ENCODE measurements at regions not wholly inside any gene's neighbourhood (a gene's known extent, or its start where the extent isn't known, plus 50 kb on each side); places are given as distances from the start of the nearest gene placed in this dataset.

DNA sequence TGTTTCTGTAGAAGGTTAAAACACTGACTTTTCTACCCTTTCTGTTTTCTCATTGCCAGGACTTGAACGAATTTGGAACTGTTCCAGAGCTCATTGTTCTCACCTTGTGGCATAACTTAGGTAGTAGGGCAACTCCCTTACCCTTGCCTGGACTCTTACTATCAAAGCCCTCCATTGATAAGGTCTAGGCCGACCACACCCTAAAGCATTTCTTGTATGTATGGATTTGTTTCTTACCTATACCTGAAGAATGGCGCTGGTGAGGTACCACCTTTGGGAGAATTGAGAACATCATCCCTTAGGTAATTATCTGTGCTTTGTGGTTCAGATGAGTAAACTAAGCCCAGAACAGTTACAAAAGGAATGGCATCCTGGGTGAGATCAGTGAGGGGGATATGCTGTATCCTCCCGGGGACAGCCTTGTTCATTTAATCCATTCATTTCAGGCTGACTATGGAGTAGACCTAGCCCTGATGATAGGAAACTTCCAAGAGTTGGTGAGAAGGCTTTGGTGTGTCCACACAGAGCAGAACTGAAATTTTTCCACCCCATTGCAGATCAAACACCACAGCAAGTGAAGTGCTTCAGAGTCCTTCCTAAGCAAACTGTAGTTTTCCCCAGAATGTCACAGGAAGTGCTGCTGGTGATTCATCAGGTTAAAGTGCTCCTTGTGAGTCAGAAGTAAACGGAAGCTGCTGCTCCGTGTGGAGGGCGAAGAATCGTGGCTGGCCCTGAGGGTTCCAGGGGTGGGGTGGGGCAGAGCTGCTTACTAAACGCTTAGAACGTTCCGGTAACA lies 113.0 kb downstream of the TEX26 start:
- H3K4me1 Mint-ChIP-seq: peaks cover 31% of the 10 kb centered on the region
- no peaks in the 10 kb centered on the region for H3K36me3 Mint-ChIP-seq (ENCODE audit: low read depth)
- H3K27ac Mint-ChIP-seq: peak overlapping the region; percentile 86
- ChIA-PET POLR2A (interaction anchor here (0.6 to 2.5 kb wide), 14 partner anchors 11 to 580 kb away, joined by 3 to 15 read pairs (median 4); partner anchors contain the start of genes B3GLCT, HMGB1, HSPH1 and USPL1), CTCF (interaction anchor here (0.6 to 7.6 kb wide), 32 partner anchors 12 to 913 kb away, joined by 3 to 43 read pairs (median 4); no protein-coding TSS in a partner anchor)
- peak overlapping the region; percentile 25 for H3K4me3 Mint-ChIP-seq
- peaks cover 21% of the 10 kb centered on the region for H3K27me3 Mint-ChIP-seq
- peak; percentile 85 for DNase-seq
- no peaks in the 10 kb centered on the region for H3K9me3 Mint-ChIP-seq

DNA sequence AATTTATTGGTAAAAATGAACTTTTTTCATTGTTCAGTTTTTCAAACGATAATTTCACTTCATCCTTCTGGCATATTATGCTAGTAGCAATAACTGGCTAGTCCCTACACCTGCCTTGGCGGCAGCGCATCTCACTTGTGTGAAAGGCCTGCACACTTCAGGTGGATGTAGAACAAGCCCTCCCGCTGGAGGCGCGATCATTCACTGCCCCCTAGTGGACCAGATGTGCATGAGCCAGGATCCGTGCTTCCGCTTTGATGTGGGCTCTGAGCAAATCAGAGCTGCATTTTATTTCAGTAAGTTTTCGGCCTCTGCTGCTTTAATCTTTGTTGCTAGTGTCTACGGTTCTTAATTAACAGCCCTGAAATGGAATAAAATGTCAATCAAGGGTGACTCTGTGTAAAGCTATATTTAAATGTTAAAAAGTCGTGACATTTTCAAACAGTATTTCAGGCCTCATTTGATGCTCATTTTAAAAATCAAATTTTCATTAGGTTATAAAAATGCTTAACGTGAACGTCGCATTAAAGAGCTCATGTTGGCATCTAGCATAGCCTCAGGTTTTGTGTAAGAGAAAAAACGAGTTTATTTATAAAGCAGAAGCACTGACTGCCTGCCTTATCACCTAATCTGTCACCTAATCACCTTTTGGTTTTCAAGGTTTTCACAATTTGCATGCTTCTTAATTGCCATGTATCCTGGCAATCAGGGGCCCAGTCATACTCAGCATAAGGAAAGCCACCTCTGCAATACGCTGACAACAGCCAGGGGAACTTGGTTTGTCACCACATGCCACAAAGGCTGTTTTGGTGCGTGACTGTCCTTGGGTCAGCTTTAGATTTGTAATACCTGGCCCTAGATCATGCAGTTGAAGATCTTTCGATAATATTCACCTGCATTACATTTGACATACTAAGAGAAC lies 112.2 kb downstream of the TEX26 start:
- H3K27ac Mint-ChIP-seq: peak overlapping the region; percentile 86
- no peaks in the 10 kb centered on the region for H3K9me3 Mint-ChIP-seq
- H3K4me1 Mint-ChIP-seq: peaks cover 37% of the 10 kb centered on the region
- peak overlapping the region; percentile 38 for H3K4me3 Mint-ChIP-seq
- H3K36me3 Mint-ChIP-seq (ENCODE audit: low read depth): peaks cover under 1% of the 10 kb centered on the region
- CTCF ChIA-PET: interaction anchor here (0.5 to 7.6 kb wide), 44 partner anchors 8 to 929 kb away, joined by 3 to 43 read pairs (median 4); no protein-coding TSS in a partner anchor
- DNase-seq: peak; percentile 87
- POLR2A ChIA-PET: interaction anchor here (0.7 to 2.5 kb wide), 11 partner anchors 12 to 270 kb away, joined by 3 to 15 read pairs (median 3); partner anchors contain the start of genes B3GLCT and HSPH1
- H3K27me3 Mint-ChIP-seq: peaks cover 27% of the 10 kb centered on the region

- DNase-seq: no peak
- Mint-ChIP-seq H3K36me3 (ENCODE audit: low read depth) (peaks cover 6% of the 10 kb centered on the region), H3K4me3 (no peak overlapping the region), H3K27ac (peak overlapping the region; percentile 86), H3K27me3 (peaks cover 33% of the 10 kb centered on the region), H3K9me3 (no peaks in the 10 kb centered on the region), H3K4me1 (peaks cover 44% of the 10 kb centered on the region)
- ChIA-PET CTCF (interaction anchor here (0.9 to 7.6 kb wide), 22 partner anchors 14 to 929 kb away, joined by 3 to 43 read pairs (median 4); no protein-coding TSS in a partner anchor), POLR2A (interaction anchor here (1.1 to 2.5 kb wide), 5 partner anchors 13 to 270 kb away, joined by 3 to 15 read pairs (median 3); partner anchors contain the start of genes B3GLCT and HSPH1)
Measured at GRCh38 chr13:31043957-31044356, 111.5 kb downstream of the TEX26 start.

DNA sequence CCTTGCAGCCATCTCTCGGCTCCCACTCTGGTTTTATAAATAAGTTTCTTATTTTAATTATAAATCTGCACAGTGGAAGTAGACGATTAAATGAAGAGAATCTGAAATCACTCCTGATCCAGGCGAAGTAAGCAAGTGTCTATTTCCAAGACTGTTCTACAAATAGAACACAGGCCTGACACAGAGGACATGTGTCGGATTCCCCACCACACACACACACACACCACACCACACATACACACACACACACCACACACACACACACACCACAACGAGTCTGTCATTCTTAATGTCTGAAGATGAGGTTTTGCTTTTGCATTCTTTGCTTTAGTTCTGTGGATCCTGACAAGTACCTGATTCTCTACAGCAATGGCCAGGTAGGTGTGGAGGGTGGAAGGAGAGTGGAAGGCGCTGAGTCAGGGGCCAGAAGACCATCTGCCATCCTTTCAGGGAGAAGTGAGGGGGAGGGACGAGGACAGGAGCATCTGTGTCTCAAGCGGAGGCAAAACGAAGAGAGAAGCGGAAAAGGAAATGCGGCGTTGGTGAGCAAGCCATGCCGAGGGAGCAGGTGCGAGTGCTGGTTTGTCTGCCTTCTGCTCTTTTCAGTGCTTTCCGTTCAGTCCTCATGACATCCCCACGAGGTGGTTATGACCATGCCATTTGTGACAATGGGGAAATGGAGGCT lies 110.2 kb downstream of the TEX26 start:
- Mint-ChIP-seq H3K9me3 (no peaks in the 10 kb centered on the region), H3K4me3 (peak overlapping the region; percentile 16), H3K4me1 (peaks cover 55% of the 10 kb centered on the region), H3K27ac (no peak overlapping the region), H3K27me3 (peaks cover 45% of the 10 kb centered on the region), H3K36me3 (ENCODE audit: low read depth) (peaks cover 6% of the 10 kb centered on the region)
- CTCF ChIA-PET: interaction anchor here (2.9 to 7.6 kb wide), 2 partner anchors 16 to 64 kb away, joined by 11 to 43 read pairs; no protein-coding TSS in a partner anchor
- no peak for DNase-seq
- POLR2A ChIA-PET: no interaction called here

DNA sequence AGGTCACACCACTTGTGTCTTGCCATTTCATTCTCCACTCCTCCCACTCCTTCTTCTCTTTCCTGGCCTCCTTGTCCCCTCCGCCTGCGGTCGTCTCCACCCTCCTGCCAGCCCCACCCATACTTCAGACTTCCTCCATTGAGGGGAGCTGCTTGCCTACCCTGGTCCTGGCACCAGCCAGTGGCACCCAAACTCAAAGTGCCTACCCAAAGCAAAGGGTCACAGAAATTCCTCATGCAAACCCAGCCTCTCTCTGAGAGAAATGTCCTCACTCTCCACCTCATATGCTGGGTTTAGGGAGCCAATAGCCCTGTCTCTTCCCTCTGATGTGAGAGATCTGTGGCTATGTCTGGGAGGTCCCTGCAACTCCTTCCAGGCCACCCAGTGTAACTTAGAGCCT lies 109.6 kb downstream of the TEX26 start:
- CTCF ChIA-PET: interaction anchor here (7.6 kb wide), 1 partner anchor 63 kb away, joined by 43 read pairs; no protein-coding TSS in a partner anchor
- Mint-ChIP-seq H3K9me3 (no peaks in the 10 kb centered on the region), H3K27ac (no peak overlapping the region), H3K4me3 (no peak overlapping the region), H3K27me3 (peaks cover 49% of the 10 kb centered on the region), H3K36me3 (ENCODE audit: low read depth) (peaks cover 6% of the 10 kb centered on the region), H3K4me1 (peaks cover 57% of the 10 kb centered on the region)
- no peak for DNase-seq
- POLR2A ChIA-PET: no interaction called here

GRCh38 chr13:31038834-31039552 lies 106.5 kb downstream of the TEX26 start:
- peak; percentile 52 for DNase-seq
- CTCF ChIA-PET: interaction anchor here (0.6 kb wide), 1 partner anchor 27 kb away, joined by 3 read pairs; no protein-coding TSS in a partner anchor
- peak overlapping the region; percentile 5 for H3K27ac Mint-ChIP-seq

GRCh38 chr13:31037874-31038500 lies 105.5 kb downstream of the TEX26 start:
- DNase-seq: no peak
- H3K4me3 Mint-ChIP-seq: no peak overlapping the region
- ChIA-PET POLR2A (no interaction called here), CTCF (no interaction called here)
- no peaks in the 10 kb centered on the region for H3K9me3 Mint-ChIP-seq
- H3K27ac Mint-ChIP-seq: no peak overlapping the region
- peaks cover 78% of the 10 kb centered on the region for H3K27me3 Mint-ChIP-seq
- H3K4me1 Mint-ChIP-seq: peaks cover 47% of the 10 kb centered on the region
- H3K36me3 Mint-ChIP-seq (ENCODE audit: low read depth): peaks cover 6% of the 10 kb centered on the region

More at GRCh38 chr13:31038834-31039552, 106.5 kb downstream of the TEX26 start:
- Mint-ChIP-seq H3K27me3 (peaks cover 75% of the 10 kb centered on the region), H3K36me3 (ENCODE audit: low read depth) (peaks cover 6% of the 10 kb centered on the region), H3K4me1 (peaks cover 57% of the 10 kb centered on the region), H3K9me3 (no peaks in the 10 kb centered on the region), H3K4me3 (peak overlapping the region; percentile 5)
- POLR2A ChIA-PET: no interaction called here

GRCh38 chr13:31036731-31037695 lies 104.6 kb downstream of the TEX26 start:
- POLR2A ChIA-PET: no interaction called here
- H3K4me3 Mint-ChIP-seq: no peak overlapping the region
- H3K9me3 Mint-ChIP-seq: no peaks in the 10 kb centered on the region
- H3K27me3 Mint-ChIP-seq: peaks cover 83% of the 10 kb centered on the region
- H3K36me3 Mint-ChIP-seq (ENCODE audit: low read depth): peaks cover 6% of the 10 kb centered on the region
- peaks cover 38% of the 10 kb centered on the region for H3K4me1 Mint-ChIP-seq
- no peak for DNase-seq
- CTCF ChIA-PET: no interaction called here
- no peak overlapping the region for H3K27ac Mint-ChIP-seq

- H3K4me1 Mint-ChIP-seq: peaks cover 27% of the 10 kb centered on the region
- H3K27me3 Mint-ChIP-seq: peaks cover 88% of the 10 kb centered on the region
- H3K9me3 Mint-ChIP-seq: no peaks in the 10 kb centered on the region
- H3K27ac Mint-ChIP-seq: no peak overlapping the region
- no peak for DNase-seq
- CTCF ChIA-PET: no interaction called here
- no peak overlapping the region for H3K4me3 Mint-ChIP-seq
- H3K36me3 Mint-ChIP-seq (ENCODE audit: low read depth): peaks cover 6% of the 10 kb centered on the region
- POLR2A ChIA-PET: no interaction called here
Measured at GRCh38 chr13:31035185-31035965, 102.9 kb downstream of the TEX26 start.

DNA sequence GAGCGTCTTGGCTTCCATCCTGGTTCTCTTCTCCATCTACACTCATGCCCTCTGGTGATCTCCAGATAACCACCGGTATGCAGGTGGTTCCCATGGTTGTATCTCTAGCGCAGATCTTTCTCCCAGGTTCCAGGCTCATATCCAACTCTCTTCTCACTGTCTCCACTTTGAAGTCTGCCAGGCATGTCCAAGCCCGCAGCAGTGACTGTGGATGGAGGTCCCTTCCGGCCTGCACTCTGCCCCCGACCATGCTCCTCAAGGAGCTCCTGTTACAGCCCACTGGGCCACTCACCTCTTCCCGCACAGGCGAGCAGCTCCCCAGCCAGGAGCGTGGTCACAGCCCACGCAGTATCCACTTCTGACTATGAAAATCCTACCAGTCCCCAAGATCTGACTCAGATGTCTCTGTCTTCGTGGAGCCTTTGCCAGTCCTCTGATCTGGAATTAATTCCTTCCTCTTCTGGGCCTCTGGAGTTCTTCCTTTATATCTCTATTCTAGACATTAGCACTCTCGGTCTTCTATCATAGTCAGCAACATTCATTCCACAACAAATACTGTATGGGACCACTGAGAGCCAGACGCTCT lies 100.2 kb downstream of the TEX26 start:
- Mint-ChIP-seq H3K4me3 (no peak overlapping the region), H3K36me3 (ENCODE audit: low read depth) (no peaks in the 10 kb centered on the region), H3K9me3 (no peaks in the 10 kb centered on the region), H3K4me1 (peaks cover 2% of the 10 kb centered on the region), H3K27me3 (peaks cover 71% of the 10 kb centered on the region), H3K27ac (no peak overlapping the region)
- ChIA-PET CTCF (no interaction called here), POLR2A (no interaction called here)
- no peak for DNase-seq
